ENCODE measurements at regions not wholly inside any gene's neighbourhood (a gene's known extent, or its start where the extent isn't known, plus 50 kb on each side); places are given as distances from the start of the nearest gene placed in this dataset.

- no peaks in the 10 kb centered on the region for H3K27me3 ChIP-seq (replicated peaks; ENCODE audit: insufficient read depth)
- H3F3A ChIP-seq (ENCODE audit: insufficient read depth), result no peaks in the 10 kb centered on the region
- in situ Hi-C loops (cut with MboI), result loop anchor here (25.0 kb wide), 1 partner anchor 190 kb away; no protein-coding TSS in a partner anchor
- 46 to 68% methylated on average over 1 of the region's 1 CpG for WGBS, 2 experiments (ENCODE audit: low coverage in 1 of 2, low lambda C conversion rate in 2 of 2, missing lambda C conversion rate in 2 of 2)
- no peak overlapping the region for H3K9ac ChIP-seq
- no peak overlapping the region for H3K4me2 ChIP-seq (ENCODE audit: unreplicated experiment)
- DNase-seq, result no peak
- no peak overlapping the region for H3K4me3 ChIP-seq
- H4K20me1 ChIP-seq (ENCODE audit: insufficient read depth), result no peaks in the 10 kb centered on the region
- no peaks in the 10 kb centered on the region for H3K36me3 ChIP-seq (ENCODE audit: low read depth)
- no peaks in the 10 kb centered on the region for H3K9me2 ChIP-seq (ENCODE audit: insufficient read depth)
- no peaks in the 10 kb centered on the region for H3K9me3 ChIP-seq (ENCODE audit: low read depth)
- TF ChIP-seq EZH2 (IDR thresholded peaks at IDR 0.05; ENCODE audit: insufficient read depth, poor library complexity, severe bottlenecking) (no peak), EZH2phosphoT487 (IDR thresholded peaks at IDR 0.05; ENCODE audit: insufficient read depth, low read depth) (no peak)
- no peak overlapping the region for H3K27ac ChIP-seq
- peaks cover under 1% of the 10 kb centered on the region; the same call in 1 of the 2 replicates for H3K4me1 ChIP-seq (ENCODE audit: insufficient read depth)
- no peak overlapping the region for H2AFZ ChIP-seq
- no peaks in the 10 kb centered on the region for H3K79me2 ChIP-seq (ENCODE audit: insufficient read depth)
Observed at GRCh38 chr1:99497690-99498089, 148.2 kb upstream of the PALMD start.

GRCh38 chr1:99500541-99500940, 145.4 kb upstream of the PALMD start:
- H3F3A ChIP-seq (ENCODE audit: insufficient read depth), result no peaks in the 10 kb centered on the region
- no peaks in the 10 kb centered on the region for H4K20me1 ChIP-seq (ENCODE audit: insufficient read depth)
- no peak overlapping the region for H3K4me2 ChIP-seq (ENCODE audit: unreplicated experiment)
- H3K9me2 ChIP-seq (ENCODE audit: insufficient read depth), result no peaks in the 10 kb centered on the region
- in situ Hi-C loops (cut with MboI), result no loop called here
- H3K9ac ChIP-seq, result no peak overlapping the region
- no peaks in the 10 kb centered on the region for H3K27me3 ChIP-seq (replicated peaks; ENCODE audit: insufficient read depth)
- peaks cover 9% of the 10 kb centered on the region; the same call in 1 of the 2 replicates for H3K4me1 ChIP-seq (ENCODE audit: insufficient read depth)
- no peaks in the 10 kb centered on the region for H3K36me3 ChIP-seq (ENCODE audit: low read depth)
- H3K9me3 ChIP-seq (ENCODE audit: low read depth), result no peaks in the 10 kb centered on the region
- no peaks in the 10 kb centered on the region for H3K79me2 ChIP-seq (ENCODE audit: insufficient read depth)
- H2AFZ ChIP-seq, result no peak overlapping the region
- TF ChIP-seq EZH2phosphoT487 (IDR thresholded peaks at IDR 0.05; ENCODE audit: insufficient read depth, low read depth), result no peak
- TF ChIP-seq EZH2 (IDR thresholded peaks at IDR 0.05; ENCODE audit: insufficient read depth, poor library complexity, severe bottlenecking), result no peak
- DNase-seq, result no peak
- no peak overlapping the region for H3K27ac ChIP-seq
- H3K4me3 ChIP-seq, result no peak overlapping the region

GRCh38 chr1:99501871-99502270, 144.0 kb upstream of the PALMD start:
- 84 to 94% methylated on average over 1 of the region's 1 CpG for WGBS, 2 experiments (ENCODE audit: low coverage in 1 of 2, low lambda C conversion rate in 2 of 2, missing lambda C conversion rate in 2 of 2)
- no peaks in the 10 kb centered on the region for H3F3A ChIP-seq (ENCODE audit: insufficient read depth)
- no peak overlapping the region for H2AFZ ChIP-seq
- H3K4me1 ChIP-seq (ENCODE audit: insufficient read depth), result peaks cover 9% of the 10 kb centered on the region; the same call in 1 of the 2 replicates
- H4K20me1 ChIP-seq (ENCODE audit: insufficient read depth), result no peaks in the 10 kb centered on the region
- H3K27ac ChIP-seq, result no peak overlapping the region
- no peak for DNase-seq
- H3K36me3 ChIP-seq (ENCODE audit: low read depth), result no peaks in the 10 kb centered on the region
- no peak for TF ChIP-seq EZH2 (IDR thresholded peaks at IDR 0.05; ENCODE audit: insufficient read depth, poor library complexity, severe bottlenecking)
- TF ChIP-seq EZH2phosphoT487 (IDR thresholded peaks at IDR 0.05; ENCODE audit: insufficient read depth, low read depth), result no peak
- H3K79me2 ChIP-seq (ENCODE audit: insufficient read depth), result no peaks in the 10 kb centered on the region
- no peak overlapping the region for H3K4me2 ChIP-seq (ENCODE audit: unreplicated experiment)
- H3K9me2 ChIP-seq (ENCODE audit: insufficient read depth), result no peaks in the 10 kb centered on the region
- no peak overlapping the region for H3K4me3 ChIP-seq
- H3K27me3 ChIP-seq (replicated peaks; ENCODE audit: insufficient read depth), result no peaks in the 10 kb centered on the region
- H3K9me3 ChIP-seq (ENCODE audit: low read depth), result no peaks in the 10 kb centered on the region
- no peak overlapping the region for H3K9ac ChIP-seq
- in situ Hi-C loops (cut with MboI), result no loop called here

GRCh38 chr1:99502400-99502799, 143.5 kb upstream of the PALMD start:
- WGBS, 2 experiments (ENCODE audit: low coverage in 1 of 2, low lambda C conversion rate in 2 of 2, missing lambda C conversion rate in 2 of 2), result 65% methylated on average over 3 of the region's 3 CpGs
- Histone ChIP-seq H3K4me1 (ENCODE audit: insufficient read depth) (peaks cover 9% of the 10 kb centered on the region; the same call in 1 of the 2 replicates), H3F3A (ENCODE audit: insufficient read depth) (no peaks in the 10 kb centered on the region), H2AFZ (no peak overlapping the region), H3K36me3 (ENCODE audit: low read depth) (no peaks in the 10 kb centered on the region), H4K20me1 (ENCODE audit: insufficient read depth) (no peaks in the 10 kb centered on the region), H3K27ac (no peak overlapping the region), H3K4me2 (ENCODE audit: unreplicated experiment) (no peak overlapping the region), H3K4me3 (no peak overlapping the region), H3K9me3 (ENCODE audit: low read depth) (no peaks in the 10 kb centered on the region), H3K79me2 (ENCODE audit: insufficient read depth) (no peaks in the 10 kb centered on the region), H3K9ac (no peak overlapping the region), H3K9me2 (ENCODE audit: insufficient read depth) (no peaks in the 10 kb centered on the region), H3K27me3 (replicated peaks; ENCODE audit: insufficient read depth) (no peaks in the 10 kb centered on the region)
- TF ChIP-seq EZH2 (IDR thresholded peaks at IDR 0.05; ENCODE audit: insufficient read depth, poor library complexity, severe bottlenecking), result no peak
- no peak for TF ChIP-seq EZH2phosphoT487 (IDR thresholded peaks at IDR 0.05; ENCODE audit: insufficient read depth, low read depth)
- in situ Hi-C loops (cut with MboI), result no loop called here
- no peak for DNase-seq

- H3K79me2 ChIP-seq (ENCODE audit: insufficient read depth), result no peaks in the 10 kb centered on the region
- 6 to 10% methylated on average over 4 of the region's 4 CpGs for WGBS, 2 experiments (ENCODE audit: low coverage in 1 of 2, low lambda C conversion rate in 2 of 2, missing lambda C conversion rate in 2 of 2)
- no peaks in the 10 kb centered on the region for H3K36me3 ChIP-seq (ENCODE audit: low read depth)
- peak overlapping the region; percentile 56; the same call in 1 of the 2 replicates for H2AFZ ChIP-seq
- H3K4me2 ChIP-seq (ENCODE audit: unreplicated experiment), result no peak overlapping the region
- no peak overlapping the region for H3K9ac ChIP-seq
- DNase-seq, result peak; percentile 77
- no peaks in the 10 kb centered on the region for H3F3A ChIP-seq (ENCODE audit: insufficient read depth)
- in situ Hi-C loops (cut with MboI), result no loop called here
- no peak overlapping the region for H3K27ac ChIP-seq
- TF ChIP-seq EZH2phosphoT487 (IDR thresholded peaks at IDR 0.05; ENCODE audit: insufficient read depth, low read depth) (no peak), EZH2 (IDR thresholded peaks at IDR 0.05; ENCODE audit: insufficient read depth, poor library complexity, severe bottlenecking) (no peak)
- no peak overlapping the region for H3K4me3 ChIP-seq
- H3K9me2 ChIP-seq (ENCODE audit: insufficient read depth), result no peaks in the 10 kb centered on the region
- H3K9me3 ChIP-seq (ENCODE audit: low read depth), result no peaks in the 10 kb centered on the region
- H3K4me1 ChIP-seq (ENCODE audit: insufficient read depth), result peaks cover 9% of the 10 kb centered on the region; the same call in 1 of the 2 replicates
- no peaks in the 10 kb centered on the region for H4K20me1 ChIP-seq (ENCODE audit: insufficient read depth)
- H3K27me3 ChIP-seq (replicated peaks; ENCODE audit: insufficient read depth), result no peaks in the 10 kb centered on the region
Observed at GRCh38 chr1:99503276-99503747, 142.6 kb upstream of the PALMD start.

Data from GM23248 (cell line).